ENCODE measurements at regions not wholly inside any gene's neighbourhood (a gene's known extent, or its start where the extent isn't known, plus 50 kb on each side); places are given as distances from the start of the nearest gene placed in this dataset.

DNA sequence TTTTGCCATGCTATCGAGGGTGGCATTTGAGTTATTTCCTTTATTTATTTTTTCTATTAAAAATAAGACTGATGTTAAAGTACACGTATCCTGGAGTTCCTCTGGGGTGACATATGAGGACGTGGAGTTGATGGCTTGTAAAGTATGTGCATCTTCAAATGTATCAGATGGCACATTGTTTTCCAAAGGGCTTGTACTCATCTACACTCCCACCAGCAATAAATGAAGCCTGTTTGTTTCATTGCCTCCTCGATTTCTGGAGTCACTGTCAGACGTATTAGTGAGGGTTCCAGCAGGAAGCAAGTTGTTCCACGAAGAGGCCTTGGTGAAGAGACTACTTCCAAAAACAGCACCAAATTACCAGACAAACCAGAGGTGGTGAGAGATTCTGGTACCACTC, 423.9 kb downstream of the NPHP4 start:
- DNase-seq (ENCODE audit: low read depth) = no peak

DNA sequence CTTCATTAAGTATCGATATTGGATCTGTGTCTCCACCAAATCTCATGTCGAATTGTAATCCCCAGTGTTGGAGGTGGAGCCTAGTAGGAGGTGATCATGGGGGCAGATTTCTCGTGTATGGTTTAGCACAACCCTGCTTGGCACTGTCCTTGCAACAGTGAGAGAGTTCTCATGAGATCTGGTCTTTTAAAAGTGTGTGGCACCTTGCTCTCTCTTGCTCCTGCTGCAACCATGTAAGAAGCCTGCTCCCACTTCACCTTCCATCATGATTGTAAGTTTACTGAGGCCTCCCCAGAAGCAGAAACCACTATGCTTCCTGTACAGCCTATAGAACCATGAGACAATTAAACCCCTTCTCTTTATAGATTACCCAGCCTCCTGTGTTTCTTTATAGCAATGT, 424.4 kb downstream of the NPHP4 start:
- DNase-seq (ENCODE audit: low read depth) = no peak

DNA sequence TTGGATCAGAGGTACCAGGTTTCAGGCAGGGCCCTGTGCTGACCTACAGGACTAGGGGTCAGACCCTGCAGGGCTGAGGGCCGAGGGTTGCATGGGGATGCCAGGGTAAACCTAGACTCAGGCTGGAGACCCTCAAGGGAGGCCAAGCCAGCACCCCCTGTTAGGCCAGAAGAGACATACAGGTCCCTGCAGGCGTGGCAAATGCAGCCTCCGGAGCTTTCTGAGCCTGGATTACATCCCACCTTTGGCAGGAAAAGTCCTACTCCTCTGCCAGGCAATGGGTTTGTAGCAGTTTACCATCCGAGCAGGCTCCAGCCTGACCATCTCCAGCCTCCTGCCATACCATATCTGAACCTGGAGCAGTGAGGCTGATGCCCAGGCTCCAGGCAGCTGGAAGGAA, 425.3 kb downstream of the NPHP4 start:
- no peak for DNase-seq (ENCODE audit: low read depth)

DNA sequence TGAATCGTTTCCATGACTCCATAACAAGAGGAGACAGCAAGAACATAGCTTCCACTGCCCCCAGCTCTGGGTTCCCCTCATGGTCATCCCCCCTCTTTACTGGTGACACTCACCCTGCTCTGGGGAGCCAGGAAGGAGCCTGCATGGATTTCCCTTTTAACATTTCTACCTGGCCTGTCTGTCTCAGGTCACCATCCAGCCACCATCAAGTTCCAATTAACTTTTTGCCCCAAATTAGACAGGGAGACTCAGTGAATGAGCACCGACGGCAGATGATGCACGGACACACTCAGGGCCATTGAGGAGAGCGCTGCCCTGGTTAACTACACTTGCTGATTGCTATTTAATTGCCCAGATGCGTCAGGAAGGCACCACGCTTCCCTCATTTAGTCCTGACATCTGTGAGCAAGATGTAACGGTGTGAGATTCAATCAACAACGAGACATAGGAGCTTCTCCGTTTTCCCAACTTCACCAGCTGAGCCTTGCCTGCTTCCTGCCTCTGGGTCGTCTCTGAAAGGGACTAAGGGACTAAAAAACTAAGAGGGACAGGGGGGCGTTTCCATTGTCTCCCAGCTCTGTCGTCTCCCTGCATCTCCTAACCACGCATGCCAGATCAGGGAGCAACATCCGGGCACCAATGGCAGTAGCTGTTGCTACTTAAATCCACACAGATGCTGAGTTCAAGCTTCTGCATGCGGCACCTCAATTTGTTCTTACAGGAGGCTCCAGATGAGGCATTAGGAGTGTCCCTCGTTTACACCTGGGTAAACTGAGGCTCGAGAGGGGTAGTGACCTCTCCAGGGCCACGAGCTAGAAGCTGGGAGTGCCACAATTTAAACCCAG, 426.7 kb downstream of the NPHP4 start:
- no peak for DNase-seq (ENCODE audit: low read depth)

DNA sequence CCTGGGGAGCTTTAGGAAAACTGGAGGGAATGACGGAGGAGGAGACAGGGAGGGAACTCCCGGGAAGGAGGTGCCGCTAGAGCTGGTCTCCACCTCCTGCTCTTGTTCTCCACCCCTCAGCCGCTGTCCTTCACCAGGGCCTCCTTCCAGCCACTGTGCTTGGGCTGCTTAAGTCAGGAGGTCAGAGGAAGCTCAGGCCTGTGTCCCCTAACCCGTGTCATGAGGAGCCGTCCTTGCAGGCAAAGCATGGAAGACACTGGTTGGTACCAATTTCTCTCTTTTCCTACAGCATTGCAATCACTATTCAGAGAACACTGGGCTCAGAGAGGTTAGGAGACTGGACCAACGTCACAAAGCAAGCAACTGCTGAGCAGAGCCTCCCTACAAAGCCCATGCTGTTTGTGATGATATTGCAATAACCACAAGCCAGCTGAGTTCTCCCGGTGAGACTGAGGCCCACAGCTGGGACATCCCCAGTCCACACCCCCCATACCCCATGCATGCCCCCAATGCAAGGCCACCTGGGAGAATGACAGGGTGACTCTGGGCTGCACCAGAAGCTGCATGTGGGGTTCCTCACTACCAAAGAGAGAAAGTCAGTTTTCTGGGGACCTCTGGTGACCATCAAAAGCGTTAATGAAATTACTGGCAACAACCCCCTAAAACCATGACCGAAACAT, 427.5 kb downstream of the NPHP4 start:
- DNase-seq (ENCODE audit: low read depth) = no peak

DNA sequence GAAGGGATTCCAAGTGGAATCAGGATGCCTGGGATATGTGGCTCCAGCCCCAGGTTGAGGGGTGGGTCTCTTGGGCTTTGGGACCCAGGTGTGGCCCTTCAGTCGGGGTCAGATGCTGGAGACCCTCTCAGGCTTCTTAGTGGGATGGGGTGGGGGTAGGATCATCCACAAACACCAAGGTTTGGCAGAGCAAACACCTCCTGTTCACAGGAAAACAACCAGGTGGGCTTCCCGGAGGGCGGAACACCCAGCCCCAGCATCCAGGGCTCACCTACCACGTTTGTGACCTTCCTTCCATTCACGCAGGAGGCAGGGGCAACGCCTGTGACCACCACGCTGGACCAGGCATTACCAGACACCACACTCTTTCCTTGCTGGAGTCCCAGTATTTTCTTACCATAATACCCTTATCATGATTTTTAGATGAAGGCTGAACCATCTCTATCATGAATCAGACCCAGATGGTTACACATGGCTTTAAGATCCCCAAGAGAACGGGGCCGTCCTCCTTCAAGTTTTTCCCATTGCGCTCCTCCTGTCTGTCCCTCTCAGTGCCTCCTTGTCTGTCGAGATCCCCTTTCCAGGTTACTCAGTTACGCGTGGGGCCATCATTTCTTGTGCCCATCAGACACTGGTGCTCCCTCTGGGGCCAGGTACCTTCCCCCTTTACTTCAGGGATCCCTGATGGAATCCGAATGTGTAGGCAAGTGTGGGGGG, 428.2 kb downstream of the NPHP4 start:
- DNase-seq (ENCODE audit: low read depth) = no peak

DNA sequence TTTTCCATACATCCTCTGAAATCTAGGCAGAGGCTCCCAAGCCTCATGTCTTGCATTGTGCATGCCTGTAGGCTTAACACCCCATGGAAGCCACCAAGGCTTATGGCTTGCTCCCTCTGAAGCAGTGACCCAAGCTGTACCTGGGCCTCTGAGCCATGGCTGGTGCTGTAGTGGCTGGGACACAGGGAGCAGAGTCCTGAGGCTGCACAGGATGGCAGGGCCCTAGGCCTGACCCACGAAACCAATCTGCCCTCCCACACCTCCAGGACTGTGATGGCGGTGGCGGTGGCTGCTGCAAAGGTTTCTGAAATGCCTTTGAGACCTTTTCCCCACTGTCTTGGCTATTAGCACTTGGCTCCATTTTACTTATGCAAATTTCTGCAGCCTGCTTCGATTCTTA, 429.5 kb downstream of the NPHP4 start:
- DNase-seq (ENCODE audit: low read depth) = no peak

DNA sequence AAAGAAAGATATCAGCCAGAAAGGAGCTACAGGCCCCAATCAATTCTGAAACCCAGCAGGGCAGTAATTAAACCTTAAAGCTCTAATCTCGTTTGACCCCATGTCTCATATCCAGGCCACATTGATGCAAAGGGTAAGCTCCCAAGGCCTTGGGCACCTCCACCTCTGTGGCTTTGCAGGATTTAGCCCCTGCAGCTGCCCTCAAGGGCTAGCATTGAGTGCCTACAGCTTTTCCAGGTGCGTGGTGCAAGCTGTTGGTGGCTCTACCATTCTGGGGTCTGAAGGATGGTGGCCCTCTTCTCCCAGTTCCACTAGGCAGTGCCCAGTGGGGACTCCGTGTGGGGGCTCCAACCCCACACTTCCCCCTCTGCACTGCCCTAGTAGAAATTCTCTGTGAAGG, 429.9 kb downstream of the NPHP4 start:
- no peak for DNase-seq (ENCODE audit: low read depth)

DNA sequence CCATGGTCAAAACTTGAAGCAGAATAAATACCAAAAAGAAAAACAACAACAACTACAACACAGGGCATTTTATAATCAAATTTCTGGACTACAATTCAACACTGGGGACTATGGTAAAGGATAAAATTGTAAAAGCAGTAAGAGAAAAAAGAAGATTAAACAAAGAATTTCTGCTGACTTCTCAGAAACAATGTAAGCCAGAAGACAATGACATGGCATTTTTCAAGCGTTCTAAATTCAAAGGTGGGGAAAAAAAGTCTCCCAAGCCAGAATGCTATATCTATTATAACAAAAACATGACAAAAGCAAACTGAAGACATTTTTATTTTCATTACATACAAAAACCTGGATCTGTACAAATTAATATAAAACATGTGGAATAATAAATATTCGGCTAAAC, 433.1 kb downstream of the NPHP4 start:
- no peak for DNase-seq (ENCODE audit: low read depth)

DNA sequence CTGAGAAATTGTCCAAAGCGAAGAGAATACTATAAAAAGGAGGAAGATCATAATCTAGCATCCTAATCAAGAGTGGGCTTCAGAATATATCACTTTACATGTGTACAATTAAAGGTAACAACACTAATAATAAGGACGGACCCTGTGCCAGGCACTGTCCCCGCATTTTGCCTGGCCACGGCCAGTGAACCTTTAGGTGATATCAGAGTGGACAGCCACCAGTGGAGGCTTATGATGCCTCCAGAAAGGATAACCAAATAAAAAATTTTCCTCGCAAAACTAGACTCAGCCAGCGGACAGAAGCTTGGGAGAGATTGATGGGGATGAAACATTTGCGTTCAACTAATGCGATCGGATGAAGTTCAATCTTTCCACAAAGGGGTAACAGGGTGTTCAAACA, 436.4 kb downstream of the NPHP4 start:
- no peak for DNase-seq (ENCODE audit: low read depth)

DNA sequence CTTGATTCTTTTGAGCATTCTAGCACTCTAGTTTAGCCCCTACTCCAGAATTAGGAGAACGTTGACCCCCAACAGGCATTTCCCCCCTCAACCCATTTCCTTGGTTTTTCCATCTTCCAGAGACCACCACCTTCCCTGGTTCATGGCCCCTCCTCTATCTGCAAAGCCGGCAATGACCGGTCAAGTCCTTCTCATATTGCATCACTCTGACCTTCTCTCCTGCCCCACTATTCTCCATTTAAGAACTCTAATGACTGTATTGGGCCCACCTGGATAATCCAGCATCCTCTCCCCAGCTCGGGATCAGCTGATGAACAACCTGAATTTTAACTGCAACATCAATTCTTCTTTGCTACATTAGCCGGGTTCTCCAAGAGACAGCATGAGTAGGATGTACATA, 437.4 kb downstream of the NPHP4 start:
- DNase-seq (ENCODE audit: low read depth) = no peak

DNA sequence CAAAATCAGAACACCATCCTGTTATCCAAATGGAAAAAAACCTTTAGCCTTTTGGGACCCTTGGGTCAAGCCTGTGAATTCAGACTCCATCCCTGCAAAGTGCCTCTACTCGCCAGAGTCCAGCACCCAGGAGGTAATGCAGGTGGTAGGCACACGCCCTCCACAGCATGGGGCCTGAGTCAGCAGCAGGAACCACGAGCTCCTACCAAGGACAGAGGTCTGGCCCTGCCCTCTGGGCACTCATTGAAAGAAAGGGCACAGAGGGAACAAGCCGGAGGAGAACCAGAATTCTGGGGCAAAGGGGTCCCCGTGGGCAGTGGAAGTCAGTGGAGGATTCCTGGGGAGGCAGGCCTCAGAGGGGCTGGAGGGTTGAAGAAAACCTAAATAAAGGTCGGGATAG, 438.1 kb downstream of the NPHP4 start:
- DNase-seq (ENCODE audit: low read depth) = no peak

DNA sequence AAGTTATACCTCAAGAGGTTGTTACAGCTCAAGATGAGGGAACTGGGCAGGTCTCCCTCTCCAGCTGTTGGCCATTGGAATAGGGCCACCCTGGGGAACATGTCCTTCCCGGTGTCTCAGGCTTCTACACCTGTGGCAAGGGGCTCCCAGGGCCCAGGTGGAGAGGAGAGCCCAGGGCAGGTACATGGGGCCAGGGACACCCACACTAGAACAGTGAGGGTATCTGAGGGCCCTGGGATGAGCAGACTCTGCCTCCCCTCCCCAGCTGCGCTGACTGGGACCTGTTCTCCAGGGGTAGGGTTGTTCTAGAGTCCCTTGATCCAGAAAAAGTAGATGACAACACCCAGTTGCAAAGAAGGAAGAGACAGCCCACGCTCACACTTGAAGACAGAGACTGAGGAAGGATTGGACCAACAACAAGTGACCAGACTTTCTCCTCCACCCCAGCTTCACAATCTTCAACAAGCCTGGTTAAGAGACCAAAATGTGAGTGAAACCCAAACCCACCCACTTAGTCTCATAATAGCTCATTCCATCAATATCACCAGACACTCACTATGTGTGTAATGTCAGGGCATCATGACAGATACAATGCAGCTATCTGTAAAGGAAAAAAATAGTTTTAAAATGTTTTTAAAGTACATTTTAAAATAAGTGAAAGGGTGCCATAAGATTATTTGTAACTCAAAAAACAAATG, 439.3 kb downstream of the NPHP4 start:
- DNase-seq (ENCODE audit: low read depth) = no peak

DNA sequence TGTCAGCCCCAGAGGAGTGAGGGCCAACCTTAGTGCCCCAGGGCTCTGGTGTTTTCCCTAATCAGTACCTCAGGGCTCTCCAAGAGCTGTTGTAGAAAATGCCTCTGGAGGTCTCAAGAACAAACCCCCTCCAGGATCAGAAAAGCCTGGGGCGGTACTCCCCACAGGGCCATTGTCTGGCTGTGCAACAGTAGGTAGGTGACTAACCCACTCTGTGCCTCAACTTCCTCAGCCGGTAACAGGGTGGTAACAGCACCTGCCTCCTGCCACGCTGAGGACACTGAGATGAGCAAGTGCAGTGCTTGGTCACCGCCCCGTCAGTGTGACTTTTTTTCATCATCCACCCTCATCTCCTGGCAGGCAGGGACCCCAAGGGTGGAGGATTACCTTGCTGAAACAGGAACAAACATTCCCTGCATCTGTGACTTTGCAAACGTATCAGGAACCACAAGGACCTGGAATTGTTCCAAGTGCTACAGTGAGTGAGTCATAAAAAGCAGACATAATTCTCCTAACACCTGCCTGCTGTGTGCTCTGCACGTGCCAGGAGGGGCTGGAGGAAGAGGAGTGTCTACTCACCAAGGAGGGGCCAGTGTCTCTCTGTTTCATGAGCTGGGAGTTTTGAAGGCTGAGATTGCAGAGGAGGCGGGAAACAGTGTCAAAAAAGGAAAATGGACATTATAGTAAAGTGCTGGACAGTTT, 440.8 kb downstream of the NPHP4 start:
- DNase-seq (ENCODE audit: low read depth) = no peak

DNA sequence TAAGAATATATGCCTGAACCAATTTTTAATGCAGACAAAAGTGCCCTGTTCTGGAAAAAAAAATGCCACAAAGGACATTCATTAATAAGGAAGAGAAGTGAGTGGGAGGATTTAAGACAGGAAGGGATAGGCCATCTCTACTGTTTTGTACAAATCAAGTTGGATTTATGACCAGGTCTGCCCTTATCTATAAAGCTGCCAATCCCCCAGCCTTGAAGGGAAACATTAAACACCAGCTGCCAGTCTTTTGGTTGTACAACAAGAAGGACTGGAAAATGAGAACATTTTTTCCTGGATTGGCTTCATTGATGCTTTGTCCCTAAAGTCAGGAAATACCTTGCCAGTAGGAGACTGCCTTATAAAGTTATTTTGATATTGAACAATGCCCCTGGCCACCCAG, 444.0 kb downstream of the NPHP4 start:
- DNase-seq (ENCODE audit: low read depth) = no peak

DNA sequence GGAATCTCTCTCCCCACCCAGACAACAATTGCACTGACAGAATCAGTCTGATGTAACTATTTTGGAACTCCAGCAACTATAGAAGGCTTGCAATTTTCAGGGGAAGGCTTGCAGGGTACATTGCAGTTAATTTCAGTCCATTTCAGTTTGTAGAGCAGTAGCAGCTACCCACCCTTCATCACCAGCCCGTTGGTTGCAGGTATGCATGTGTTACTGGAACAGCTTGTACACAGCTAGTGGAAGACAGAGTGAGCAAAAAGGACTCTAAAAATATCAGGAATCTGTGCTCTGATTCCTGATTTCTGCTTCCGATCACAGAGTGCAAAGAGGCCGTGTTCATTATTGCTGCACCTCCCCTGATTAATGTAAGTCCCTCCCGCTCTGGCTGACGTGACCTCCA, 449.0 kb downstream of the NPHP4 start:
- DNase-seq (ENCODE audit: low read depth) = no peak

DNA sequence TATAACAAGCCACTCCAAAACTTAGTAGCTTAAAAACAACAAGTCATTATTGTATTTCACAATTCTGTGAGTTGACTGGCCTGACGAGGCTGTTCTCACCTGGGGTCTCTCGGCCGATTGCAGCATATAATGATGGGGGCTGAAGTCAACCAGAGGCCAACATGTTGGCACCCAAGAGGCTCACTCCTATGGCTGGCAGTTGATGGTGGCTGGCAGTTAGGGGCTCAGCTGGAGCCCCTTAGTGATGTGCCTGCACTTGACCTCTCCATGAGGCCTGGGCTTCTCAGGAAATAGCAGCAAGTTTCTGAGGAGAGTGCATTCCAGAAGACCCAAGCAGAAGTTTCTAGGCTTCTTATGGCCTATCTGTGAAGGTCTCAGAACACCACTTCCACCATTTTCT, 459.4 kb downstream of the NPHP4 start:
- DNase-seq (ENCODE audit: low read depth) = no peak

DNA sequence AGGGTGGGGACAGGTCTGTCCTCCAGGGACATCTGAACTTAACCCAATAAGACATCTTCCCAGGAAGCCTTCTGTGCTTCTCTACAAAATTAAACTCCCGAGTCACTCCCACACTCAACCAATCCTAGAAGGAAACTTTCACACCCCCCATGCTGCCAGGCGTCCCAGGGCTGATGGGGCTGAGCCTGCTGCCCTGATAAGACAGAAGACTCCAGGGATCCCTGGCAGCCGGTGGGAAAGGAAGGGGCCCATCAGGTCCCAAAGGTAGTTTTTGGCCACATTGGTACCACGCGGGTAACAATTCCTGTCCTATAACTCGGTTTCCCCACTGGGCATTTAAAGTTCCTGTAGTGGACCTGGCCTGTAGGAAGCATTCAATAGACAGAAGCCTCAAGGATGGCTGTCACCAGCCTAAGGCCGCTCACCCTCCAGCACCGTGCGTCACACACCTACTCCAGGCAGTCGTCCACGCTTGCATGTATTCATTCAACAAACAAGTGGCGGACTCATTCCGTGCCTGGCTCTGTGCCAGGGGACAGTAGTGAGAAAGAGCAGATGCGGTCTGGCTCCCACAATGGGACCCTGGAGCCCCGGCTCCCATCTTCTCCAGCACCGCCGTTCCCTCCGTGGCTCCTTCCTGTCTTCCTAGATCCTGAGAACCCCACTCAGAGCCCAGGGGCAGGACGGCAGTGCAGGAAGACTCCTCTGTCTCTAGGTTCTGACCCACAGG, 465.2 kb downstream of the NPHP4 start:
- no peak for DNase-seq (ENCODE audit: low read depth)

DNA sequence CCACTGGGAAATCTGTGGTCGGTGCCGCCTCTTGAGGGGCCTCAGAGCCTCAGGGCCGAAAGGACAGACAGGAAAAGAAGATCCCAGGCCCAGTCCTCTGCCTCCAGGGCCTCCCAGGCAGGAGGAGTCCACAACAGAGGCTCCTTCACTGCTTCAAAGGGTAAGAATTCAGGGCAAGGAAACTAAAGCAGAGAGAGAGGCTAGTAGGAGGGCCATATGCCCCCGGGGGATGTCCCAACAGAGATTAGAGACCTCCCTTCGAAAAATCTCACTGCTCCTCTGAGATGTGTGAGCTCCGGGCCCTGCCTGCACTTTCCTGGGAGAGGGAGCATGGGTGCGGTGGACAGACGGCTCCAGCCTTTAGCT, 465.9 kb downstream of the NPHP4 start:
- DNase-seq (ENCODE audit: low read depth) = no peak

DNA sequence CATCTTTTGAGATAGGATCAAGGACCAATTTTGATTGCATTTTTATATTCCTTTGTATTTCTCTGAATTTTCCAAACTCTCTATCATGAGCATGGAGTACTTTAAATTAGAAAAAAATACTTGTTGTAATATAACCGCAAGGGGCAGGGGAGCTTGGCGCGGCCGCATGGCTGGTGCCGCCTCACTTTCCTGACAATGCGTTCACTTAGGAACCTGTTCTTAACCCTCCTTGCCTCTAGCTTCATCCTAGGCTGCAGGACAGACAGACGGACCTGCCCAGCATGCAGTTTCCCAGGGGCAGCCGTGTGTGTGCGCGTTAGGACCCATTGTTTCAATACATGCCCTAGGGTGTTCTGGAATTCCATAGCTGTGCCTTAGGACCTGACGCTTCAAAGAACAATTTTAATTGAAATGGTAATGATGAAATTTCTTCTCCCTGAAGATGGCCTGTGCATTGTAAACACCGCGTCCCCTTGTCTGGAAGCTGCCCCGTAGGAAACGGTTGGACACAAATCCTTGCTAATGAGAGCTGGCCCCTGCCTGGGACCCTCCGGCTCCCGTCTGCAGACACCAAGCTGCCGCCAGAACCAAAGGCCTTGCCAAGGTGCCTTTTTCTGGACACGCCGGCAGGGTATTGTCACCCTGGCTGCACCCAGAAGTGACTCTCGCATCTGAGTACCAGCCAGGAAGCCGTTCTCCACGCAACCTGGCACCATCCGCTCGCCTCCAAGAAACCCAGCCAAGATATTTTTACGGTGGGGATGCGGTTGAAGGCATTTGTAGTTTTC, 466.4 kb downstream of the NPHP4 start:
- no peak for DNase-seq (ENCODE audit: low read depth)
